Brain pericyte (primary cell): ENCODE measurements at regions not wholly inside any gene's neighbourhood (a gene's known extent, or its start where the extent isn't known, plus 50 kb on each side); places are given as distances from the start of the nearest gene placed in this dataset.
"Not testable (repeated sequence)": the region's sequence is repeated elsewhere in the genome, so short reads cannot be mapped to it uniquely, and the experiment has no call there.

ENCODE experiments used
- DNase-seq: peaks from one replicate; pipeline ENCODE4 v3.0.0-alpha.2; 2012; ENCODE audit warnings: low read depth, low spot score

DNA sequence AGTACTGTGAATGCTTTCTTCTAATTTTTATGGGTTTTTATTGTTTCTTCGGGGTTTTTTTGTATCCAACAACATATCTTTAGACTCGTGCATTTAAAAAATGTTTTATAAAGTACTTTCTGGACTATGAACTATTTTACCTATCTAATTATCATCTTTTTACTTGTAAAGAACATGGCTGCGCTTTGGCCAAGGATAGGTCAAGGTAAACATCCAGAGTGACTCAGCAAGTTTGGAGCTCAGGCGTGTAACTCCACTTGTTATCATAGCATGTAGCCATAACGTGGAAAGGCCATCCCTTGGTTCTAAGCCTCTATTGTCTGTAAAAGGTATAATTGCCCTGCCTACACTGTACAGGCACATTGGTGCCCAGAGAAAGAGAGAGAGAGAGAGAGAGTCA is 818.0 kb upstream of the GOT2 start:
- no peak for DNase-seq

- no peak for DNase-seq
Observed at GRCh38 chr16:59545721-59546120, 811.6 kb upstream of the GOT2 start.

- no peak for DNase-seq
Observed at GRCh38 chr16:59543641-59544040, 809.5 kb upstream of the GOT2 start.

DNA sequence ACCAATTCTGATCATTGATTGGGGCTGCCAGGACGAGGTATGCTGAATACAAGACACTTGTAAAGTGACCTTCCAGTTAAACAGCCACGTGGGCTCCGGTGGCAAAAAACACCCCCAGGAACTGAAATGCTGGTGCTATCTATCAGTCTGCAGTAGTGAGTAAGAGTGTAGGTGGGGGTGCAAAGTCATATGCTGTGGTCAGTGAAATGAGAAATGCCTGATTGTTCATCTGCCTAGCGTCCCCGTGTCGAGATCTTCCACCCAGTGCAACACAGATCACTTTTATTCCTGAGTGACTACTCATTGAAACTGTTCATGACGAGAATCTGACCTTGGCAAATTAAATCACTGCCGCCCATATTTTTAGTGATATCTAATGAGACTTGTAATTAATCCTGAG is 806.5 kb upstream of the GOT2 start:
- DNase-seq = no peak

GRCh38 chr16:59535298-59535697 is 801.2 kb upstream of the GOT2 start:
- no peak for DNase-seq

DNA sequence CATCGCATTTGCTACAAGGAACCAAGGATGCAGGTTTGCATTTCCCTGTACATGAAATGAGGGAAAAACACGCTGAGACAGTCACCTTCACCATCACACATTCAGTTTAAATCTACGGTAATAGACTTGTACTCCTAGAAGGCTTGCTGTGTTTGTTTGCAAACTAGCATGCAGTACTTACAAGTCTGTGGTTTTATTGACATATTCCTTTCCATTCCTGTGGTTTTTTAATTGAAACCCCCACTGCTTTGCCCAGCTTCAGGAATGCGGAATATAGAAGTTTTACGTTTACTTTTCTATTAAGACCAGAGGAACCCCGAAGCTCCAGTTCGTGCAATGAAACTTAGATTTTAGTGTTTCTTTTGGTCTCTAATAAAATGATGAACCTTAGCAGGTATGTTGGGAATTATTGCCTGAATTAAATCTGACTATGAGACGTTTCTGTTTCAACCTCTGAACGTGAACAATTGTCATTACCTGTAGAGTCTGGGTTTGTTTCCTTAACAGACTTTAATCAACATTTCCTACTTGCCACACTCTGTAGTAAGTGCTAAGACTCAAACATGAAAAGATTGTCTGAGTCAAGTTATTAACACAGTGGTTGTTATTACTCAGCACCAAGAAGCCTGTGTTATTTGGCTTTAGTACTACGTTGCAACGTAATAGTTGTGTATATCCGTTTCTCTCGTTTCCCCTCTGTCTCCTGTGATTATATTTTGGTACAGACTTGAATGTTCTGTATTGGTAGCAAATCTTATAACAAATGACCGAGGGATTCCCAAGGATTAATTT is 793.3 kb upstream of the GOT2 start:
- peak; percentile 50 for DNase-seq

GRCh38 chr16:59522826-59523225 is 788.7 kb upstream of the GOT2 start:
- no peak for DNase-seq

DNA sequence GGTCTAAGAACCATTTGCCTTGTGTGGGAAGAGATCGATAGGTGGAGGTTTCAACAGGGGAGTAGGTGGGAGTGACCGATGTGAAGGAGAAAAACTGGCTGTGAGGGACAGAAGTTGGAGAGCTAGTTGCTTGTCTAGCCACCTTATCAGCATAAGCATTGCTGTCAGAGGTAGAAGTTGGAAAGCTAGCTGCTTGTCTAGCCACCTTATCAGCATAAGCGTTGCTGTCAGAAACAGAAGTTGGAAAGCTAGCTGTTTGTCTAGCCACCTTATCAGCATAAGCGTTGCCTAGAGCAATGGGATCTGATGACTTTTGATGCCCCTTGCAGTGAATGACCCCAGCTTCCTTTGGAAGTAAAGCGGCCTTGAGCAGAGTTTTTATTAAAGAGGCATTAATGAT is 784.6 kb upstream of the GOT2 start:
- DNase-seq = not testable (repeated sequence)

DNA sequence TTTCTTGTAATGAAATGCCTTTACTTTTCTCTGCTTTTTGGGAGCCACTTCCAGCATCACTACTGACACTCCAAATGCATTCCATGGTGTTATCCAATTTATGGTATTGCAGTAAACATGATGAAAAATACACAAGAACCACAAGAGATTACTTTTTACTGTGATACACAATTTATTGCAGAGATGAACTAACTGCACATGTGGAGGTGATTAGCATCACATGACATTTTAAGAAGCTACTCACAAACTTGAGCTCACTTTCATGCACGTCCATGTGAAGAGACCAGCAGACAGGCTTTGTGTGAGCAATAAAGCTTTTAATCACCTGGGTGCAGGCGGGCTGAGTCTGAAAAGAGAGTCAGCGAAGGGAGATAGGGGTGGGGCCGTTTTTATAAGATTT is 780.5 kb upstream of the GOT2 start:
- DNase-seq = no peak

- DNase-seq = no peak
Observed at GRCh38 chr16:59510008-59510424, 775.9 kb upstream of the GOT2 start.

DNA sequence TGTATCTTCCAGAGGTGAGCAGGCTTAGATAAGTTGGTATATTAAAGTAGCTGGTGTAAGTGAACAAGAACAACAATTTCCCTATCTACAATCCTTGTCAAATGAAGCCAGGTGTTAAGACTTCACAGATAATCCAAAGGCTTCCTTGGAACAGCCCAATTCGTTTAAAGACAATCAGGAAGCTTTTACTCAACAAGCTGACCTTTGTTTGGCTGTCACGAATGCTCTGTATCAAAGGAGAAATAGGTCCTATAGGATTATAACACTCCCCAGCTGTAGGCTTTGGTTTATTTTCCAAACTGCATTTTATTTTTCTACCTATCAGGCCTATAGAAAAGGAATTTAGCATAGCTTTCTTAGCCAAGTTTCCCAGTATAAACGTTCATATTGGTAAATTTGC is 766.5 kb upstream of the GOT2 start:
- DNase-seq = no peak

DNA sequence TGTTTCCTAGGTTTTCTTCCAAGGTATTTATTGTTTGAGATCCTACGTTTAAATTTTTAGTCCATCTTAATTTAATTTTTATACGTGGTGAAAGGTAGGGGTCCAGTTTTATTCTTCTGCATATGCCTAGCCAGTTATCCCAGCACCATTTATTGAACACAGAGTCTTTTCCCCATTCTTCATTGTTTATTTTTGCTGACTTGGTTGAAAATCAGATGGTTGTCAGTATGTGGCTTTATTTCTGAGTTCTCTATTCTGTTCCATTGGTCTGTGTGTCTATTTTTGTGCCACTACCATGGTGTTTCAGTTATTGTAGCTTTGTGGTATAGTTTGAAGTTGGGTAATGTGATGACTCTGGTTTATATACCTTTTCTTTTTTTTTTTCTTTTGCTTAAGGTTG is 753.0 kb upstream of the GOT2 start:
- no peak for DNase-seq

GRCh38 chr16:59484833-59485516 is 750.9 kb upstream of the GOT2 start:
- DNase-seq = no peak

- no peak for DNase-seq
Observed at GRCh38 chr16:59478838-59479237, 744.7 kb upstream of the GOT2 start.

GRCh38 chr16:59470556-59470955 is 736.4 kb upstream of the GOT2 start:
- no peak for DNase-seq

- no peak for DNase-seq
Observed at GRCh38 chr16:59469266-59469665, 735.1 kb upstream of the GOT2 start.

- no peak for DNase-seq
Observed at GRCh38 chr16:59463776-59464175, 729.7 kb upstream of the GOT2 start.

- DNase-seq = no peak
Observed at GRCh38 chr16:59459806-59460205, 725.7 kb upstream of the GOT2 start.

GRCh38 chr16:59455497-59455896 is 721.4 kb upstream of the GOT2 start:
- no peak for DNase-seq

DNA sequence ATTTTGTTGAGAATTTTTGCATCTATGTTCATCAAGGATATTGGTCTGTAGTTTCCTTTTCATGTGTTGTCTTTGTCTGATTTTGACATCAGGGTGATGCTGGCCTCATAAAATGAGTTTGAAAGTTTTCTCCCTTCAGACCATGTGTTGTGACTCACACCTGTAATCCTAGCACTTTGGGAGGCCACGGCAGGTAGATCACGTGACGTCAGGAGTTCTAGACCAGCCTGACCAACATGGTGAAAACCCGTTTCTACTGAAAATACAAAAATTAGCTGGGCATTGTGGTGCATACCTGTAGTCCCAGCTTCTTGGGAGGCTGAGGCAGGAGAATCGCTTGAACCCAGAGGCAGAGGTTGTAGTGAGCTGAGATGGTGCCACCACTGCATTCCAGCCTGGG is 716.4 kb upstream of the GOT2 start:
- DNase-seq = not testable (repeated sequence)

DNA sequence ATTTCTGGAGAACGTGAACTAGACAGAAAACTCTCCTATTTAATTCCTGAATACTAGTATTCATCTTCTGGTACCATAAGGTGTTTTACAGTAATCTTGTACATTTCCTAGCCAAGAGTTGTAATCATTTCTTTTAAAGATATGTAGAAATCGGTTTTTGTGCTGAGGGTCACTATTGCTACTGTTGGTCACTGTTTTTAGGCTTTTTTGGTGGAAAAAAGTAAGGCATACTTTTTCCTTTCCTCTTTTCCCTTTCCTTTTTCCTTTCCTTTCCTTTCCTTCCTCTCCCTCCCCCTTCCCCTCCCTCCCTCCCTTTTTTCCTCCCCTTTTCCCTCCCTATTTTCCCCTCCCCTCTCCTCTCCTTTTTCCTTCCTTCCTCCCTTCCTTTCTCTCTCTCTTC is 706.4 kb upstream of the GOT2 start:
- DNase-seq = no peak

GRCh38 chr16:59432896-59433295 is 698.8 kb upstream of the GOT2 start:
- no peak for DNase-seq

GRCh38 chr16:59432276-59432675 is 698.2 kb upstream of the GOT2 start:
- no peak for DNase-seq
